ENCODE measurements at regions not wholly inside any gene's neighbourhood (a gene's known extent, or its start where the extent isn't known, plus 50 kb on each side); places are given as distances from the start of the nearest gene placed in this dataset.

DNA sequence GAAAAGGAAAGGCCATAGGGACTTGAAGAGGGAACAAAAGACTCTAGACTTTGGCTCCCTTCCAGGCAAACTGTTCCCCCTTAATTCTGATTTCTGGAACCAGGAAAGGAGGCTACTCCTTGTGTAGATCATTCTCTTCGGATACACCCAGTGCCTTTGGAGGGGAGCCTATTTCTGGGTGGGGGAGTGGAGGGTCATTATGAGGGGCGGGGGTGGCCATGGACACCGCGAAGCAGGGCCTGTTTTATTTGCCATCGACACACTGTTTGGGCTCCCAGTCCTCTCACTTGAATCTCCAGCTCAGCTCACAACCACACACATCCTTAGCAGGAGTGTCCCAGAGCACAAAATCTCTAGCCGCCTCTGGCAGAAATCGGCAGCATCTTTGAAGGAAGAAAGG lies 132.3 kb downstream of the PXDC1 start:
- Histone ChIP-seq H3K23ac (ENCODE audit: low read depth, low read length) (no peak overlapping the region), H2BK120ac (ENCODE audit: low read depth, low read length) (no peak overlapping the region), H3K4me2 (ENCODE audit: low read depth, low read length) (no peak overlapping the region), H4K20me1 (ENCODE audit: insufficient read depth, low read length) (no peaks in the 10 kb centered on the region), H2BK5ac (ENCODE audit: low read depth, low read length, poor library complexity, severe bottlenecking) (no peak overlapping the region), H3K27me3 (ENCODE audit: control insufficient read depth, insufficient read depth, low read length) (peaks cover 66% of the 10 kb centered on the region), H2AK9ac (replicated peaks; ENCODE audit: low read depth, low read length, poor library complexity) (no peak overlapping the region), H3K36me3 (ENCODE audit: control insufficient read depth, insufficient read depth, low read length) (no peaks in the 10 kb centered on the region), H3K18ac (ENCODE audit: low read depth, low read length) (no peak overlapping the region), H2BK15ac (ENCODE audit: low read depth, low read length) (no peak overlapping the region), H3K79me1 (ENCODE audit: low read depth in 1 of 2, low read length in 2 of 2) (no peaks in the 10 kb centered on the region), H3K4me1 (ENCODE audit: control insufficient read depth, insufficient read depth, low read length) (no peaks in the 10 kb centered on the region), H3K9me3 (ENCODE audit: control insufficient read depth, insufficient read depth, low read length) (no peaks in the 10 kb centered on the region), H3K9ac (ENCODE audit: low read depth, low read length) (no peak overlapping the region), H2BK20ac (ENCODE audit: low read depth, low read length) (no peak overlapping the region), H3K4me3 (ENCODE audit: insufficient read depth, low read depth, low read length) (no peak overlapping the region), H4K5ac (ENCODE audit: low read depth, low read length) (no peak overlapping the region), H3K56ac (ENCODE audit: extremely low read depth, insufficient read depth, low read length) (no peak overlapping the region), H3K14ac (replicated peaks; ENCODE audit: low read depth, low read length) (no peak overlapping the region), H3K4ac (ENCODE audit: low read depth, low read length) (no peak overlapping the region), H3K27ac (ENCODE audit: insufficient read depth, low read length) (no peak overlapping the region), H4K8ac (ENCODE audit: low read depth in 2 of 2, low read length in 2 of 2) (no peak overlapping the region), H4K91ac (ENCODE audit: insufficient read depth, low read depth, low read length) (no peak overlapping the region), H2AFZ (replicated peaks; ENCODE audit: low read length, poor library complexity) (no peak overlapping the region), H2AK5ac (ENCODE audit: low read depth, low read length) (no peak overlapping the region), H3K9me1 (ENCODE audit: insufficient read depth, low read length) (no peaks in the 10 kb centered on the region)
- ChIA-PET POLR2A (ENCODE audit: unreplicated experiment) (no interaction called here), CTCF (no interaction called here)
- DNase-seq (no peak), ATAC-seq (ENCODE audit: low read depth) (no peak)
- in situ Hi-C loops (cut with MboI; ENCODE audit: low sequenced_read_pairs): no loop called here
- dilution Hi-C loops (cut with HindIII; ENCODE audit: low sequenced_read_pairs, unreplicated experiment): no loop called here
- TF ChIP-seq SMC3 (IDR thresholded peaks at IDR 0.05; ENCODE audit: low read depth, low read length) (no peak), MXI1 (IDR thresholded peaks at IDR 0.05; ENCODE audit: borderline replicate concordance, low read depth, low read length) (no peak), NFE2L2 (IDR thresholded peaks at IDR 0.05; ENCODE audit: low read depth, low read length) (no peak), RAD21 (IDR thresholded peaks at IDR 0.05; ENCODE audit: low read length) (no peak), POLR2A (IDR thresholded peaks at IDR 0.05; ENCODE audit: low read depth, low read length) (no peak), FOS (IDR thresholded peaks at IDR 0.05; ENCODE audit: low read depth, low read length) (no peak), MAZ (IDR thresholded peaks at IDR 0.05; ENCODE audit: borderline replicate concordance, low read depth, low read length) (no peak), RFX5 (IDR thresholded peaks at IDR 0.05; ENCODE audit: low read depth, low read length) (no peak), CEBPB (IDR thresholded peaks at IDR 0.05; ENCODE audit: low read depth, low read length) (no peak), CHD1 (IDR thresholded peaks at IDR 0.05; ENCODE audit: low read depth, low read length) (no peak)
- TF ChIP-seq, protein P1, sequence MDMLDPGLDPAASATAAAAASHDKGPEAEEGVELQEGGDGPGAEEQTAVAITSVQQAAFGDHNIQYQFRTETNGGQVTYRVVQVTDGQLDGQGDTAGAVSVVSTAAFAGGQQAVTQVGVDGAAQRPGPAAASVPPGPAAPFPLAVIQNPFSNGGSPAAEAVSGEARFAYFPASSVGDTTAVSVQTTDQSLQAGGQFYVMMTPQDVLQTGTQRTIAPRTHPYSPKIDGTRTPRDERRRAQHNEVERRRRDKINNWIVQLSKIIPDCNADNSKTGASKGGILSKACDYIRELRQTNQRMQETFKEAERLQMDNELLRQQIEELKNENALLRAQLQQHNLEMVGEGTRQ (IDR thresholded peaks at IDR 0.05; ENCODE audit: low read depth, low read length): no peak
- TF ChIP-seq, protein P2, sequence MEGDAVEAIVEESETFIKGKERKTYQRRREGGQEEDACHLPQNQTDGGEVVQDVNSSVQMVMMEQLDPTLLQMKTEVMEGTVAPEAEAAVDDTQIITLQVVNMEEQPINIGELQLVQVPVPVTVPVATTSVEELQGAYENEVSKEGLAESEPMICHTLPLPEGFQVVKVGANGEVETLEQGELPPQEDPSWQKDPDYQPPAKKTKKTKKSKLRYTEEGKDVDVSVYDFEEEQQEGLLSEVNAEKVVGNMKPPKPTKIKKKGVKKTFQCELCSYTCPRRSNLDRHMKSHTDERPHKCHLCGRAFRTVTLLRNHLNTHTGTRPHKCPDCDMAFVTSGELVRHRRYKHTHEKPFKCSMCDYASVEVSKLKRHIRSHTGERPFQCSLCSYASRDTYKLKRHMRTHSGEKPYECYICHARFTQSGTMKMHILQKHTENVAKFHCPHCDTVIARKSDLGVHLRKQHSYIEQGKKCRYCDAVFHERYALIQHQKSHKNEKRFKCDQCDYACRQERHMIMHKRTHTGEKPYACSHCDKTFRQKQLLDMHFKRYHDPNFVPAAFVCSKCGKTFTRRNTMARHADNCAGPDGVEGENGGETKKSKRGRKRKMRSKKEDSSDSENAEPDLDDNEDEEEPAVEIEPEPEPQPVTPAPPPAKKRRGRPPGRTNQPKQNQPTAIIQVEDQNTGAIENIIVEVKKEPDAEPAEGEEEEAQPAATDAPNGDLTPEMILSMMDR (conservative IDR thresholded peaks at IDR 0.05; ENCODE audit: low read depth, low read length): no peak
- BruUV-seq (replicated peaks): no TSS peak
- no CpG with 5 or more reads among the region's 7 CpGs for WGBS, 2 experiments (ENCODE audit: extremely low coverage in 2 of 2, insufficient read length in 1 of 2)
- intact Hi-C loops (cut with micrococcal nuclease): no loop called here
